ENCODE measurements at regions not wholly inside any gene's neighbourhood (a gene's known extent, or its start where the extent isn't known, plus 50 kb on each side); places are given as distances from the start of the nearest gene placed in this dataset.

DNA sequence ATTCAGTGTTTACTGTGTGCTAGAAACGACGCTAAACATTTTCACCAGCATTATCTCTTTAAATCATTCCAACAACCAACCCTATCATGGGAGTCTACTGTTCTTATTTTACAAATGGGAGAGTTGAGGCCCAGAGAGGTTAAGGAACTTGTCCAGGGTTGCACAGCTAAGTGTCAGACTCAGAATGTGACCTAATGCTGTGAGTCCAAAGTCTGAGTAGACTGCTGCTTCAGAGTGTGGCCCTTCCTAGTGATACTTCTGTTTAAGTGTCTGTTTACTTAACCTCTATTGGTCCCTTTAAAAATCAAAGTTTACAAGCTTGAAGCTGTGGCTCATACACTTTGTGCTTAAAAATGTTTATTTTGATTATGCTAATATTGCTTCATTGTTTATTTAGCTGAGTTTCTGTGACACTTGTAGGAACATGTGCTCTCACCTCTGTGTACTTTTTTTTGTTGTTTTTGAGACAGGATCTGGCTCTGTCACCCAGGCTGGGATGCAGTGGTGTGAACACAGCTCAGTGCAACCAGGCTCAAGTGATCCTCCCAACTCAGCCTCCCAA lies 84.4 kb upstream of the SYPL1 start:
- DNase-seq (ENCODE audit: low read depth in 4 of 4, low spot score in 1 of 4), result no peak

DNA sequence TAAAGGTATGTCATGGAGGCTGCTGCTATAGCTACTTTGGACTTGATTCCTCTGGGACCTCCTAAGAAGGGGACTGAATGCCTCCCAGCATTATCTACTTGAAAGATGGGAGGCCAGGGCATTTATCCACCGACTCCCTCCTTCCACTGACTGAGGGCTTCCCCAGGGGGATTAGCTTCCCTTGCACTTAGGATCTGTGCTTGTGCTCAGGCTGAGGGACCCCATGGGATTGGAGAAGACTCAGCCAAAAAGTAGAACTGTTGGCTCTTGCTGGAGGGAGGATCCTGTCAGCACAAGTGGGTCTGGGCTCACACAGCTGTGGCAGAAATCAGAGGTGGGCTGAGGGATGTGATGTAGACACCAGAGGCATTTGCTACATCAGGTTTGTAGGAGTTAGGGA lies 81.5 kb upstream of the SYPL1 start:
- DNase-seq (ENCODE audit: low read depth in 4 of 4, low spot score in 1 of 4), result no peak

DNA sequence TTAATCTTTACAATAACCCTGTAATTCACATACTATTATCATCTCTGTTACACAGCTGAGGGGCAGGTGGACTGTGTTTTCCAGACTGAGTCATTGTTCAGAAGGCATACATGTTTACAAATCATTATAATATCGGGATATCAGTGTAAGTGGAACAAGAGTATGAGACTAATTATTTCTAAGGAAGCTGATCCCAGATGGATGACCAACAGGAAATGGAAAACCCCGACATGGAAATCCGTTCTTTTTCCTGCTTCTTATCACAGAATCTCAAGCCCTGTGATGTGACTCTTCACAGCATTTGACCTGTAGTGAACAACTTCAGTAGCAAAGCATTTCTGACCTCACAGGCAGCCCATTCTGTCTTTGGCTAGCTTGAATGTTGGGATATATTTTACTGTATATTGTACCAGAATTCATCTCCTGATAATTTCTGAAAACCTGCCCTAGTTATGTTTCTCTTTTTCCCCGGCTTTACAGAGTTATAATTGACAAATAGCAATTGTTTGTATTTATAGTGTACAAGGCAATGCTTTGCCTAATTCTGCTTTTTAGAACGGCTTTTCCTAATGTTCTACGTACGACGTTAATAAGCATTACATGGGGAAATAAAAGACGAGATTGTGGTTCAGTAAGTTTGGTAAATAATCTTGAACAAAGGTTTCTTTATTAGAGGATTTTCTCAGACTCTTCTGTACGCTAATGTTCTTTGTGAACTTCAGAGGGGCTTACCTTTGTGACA lies 78.6 kb upstream of the SYPL1 start:
- no peak for DNase-seq (ENCODE audit: low read depth in 4 of 4, low spot score in 1 of 4)

DNA sequence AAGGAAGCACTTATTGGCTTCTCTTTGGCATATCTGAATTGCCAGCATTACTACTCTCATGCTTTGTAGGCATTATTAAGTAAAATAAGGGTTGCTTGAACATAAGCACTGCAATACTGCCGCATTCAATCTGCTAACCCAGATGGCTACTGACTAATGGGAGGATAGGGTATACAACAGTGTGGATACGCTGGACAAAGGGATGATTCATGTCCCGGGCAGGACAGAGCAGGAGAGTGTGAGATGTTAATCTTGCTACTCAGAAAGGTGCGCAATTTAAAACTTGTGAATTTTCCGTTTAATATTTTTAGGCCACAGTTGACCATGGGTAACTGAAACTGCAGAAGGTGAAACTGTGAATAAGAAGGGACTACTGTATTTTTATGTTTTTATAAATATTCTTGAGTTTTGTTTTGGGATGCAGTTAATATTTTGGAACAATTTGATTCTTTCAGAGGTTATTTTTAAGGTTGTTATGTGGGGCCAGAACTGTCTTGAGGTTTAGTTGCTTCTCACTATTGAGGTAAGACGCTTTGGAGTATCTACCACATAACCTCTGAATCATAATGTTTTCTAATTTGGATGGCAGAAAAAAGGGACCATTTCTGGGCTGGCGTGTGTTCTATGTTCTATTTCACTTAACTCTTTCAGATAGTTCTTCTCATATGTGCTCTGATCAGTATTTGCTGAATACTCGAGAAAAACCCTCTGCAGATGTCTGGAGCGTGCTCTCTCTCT lies 75.7 kb upstream of the SYPL1 start:
- DNase-seq (ENCODE audit: low read depth in 4 of 4, low spot score in 1 of 4), result no peak

DNA sequence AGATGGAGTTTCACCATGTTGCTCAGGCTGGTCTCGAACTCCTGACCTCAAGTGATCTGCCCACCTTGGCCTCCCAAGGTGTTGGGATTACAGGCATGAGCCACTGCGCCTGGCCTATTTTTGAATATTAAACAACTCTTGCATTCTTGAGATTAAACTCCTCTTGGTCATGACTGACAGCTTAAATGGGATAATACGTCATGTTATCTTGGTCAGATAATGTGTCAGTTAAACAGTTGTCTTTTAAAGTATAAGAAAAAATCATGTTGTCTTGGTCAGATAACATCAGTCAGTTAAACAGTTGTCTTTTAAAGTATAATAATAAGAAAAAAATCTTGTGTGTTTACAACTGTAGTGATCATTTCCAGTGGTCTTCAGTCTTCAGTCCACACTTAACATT lies 73.6 kb upstream of the SYPL1 start:
- no peak for DNase-seq (ENCODE audit: low read depth in 4 of 4, low spot score in 1 of 4)

DNA sequence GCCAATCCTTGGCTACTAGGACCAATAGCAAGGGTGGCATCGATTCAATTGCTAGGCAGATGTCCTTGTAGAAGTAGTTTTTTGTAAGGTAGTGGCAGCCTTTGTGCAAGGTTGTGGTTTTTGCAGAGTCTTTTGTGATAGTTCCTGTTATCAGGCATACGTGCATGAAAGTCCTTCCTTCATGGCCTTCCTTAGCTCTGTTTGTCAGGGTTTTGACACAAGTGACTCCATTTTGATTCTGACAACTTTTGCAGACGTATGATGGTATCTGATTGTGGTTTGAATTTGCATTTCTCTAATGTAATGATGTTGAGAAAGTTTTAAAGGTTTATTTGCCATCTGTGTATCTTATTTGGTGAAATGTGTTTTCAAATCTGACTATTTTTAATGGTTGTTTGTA lies 71.8 kb upstream of the SYPL1 start:
- DNase-seq (ENCODE audit: low read depth in 4 of 4, low spot score in 1 of 4), result no peak

DNA sequence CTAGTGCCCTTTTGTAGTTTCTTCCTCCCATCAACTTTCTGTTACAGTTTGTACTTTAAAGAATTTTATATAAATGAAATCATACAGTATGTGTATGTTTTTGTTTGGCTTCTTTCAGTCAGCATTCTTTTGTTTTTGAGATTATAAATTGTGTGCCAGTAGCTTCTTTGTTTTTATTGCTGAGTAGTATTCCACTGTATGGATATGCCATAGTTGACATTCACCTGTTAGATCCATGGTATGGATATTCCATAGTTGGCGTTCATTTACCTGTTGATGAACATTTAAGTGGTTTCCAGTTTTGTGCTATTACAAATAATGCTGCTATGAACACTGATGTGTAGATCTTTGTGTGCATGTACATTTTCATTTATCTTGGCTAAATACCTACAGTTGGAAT lies 70.8 kb upstream of the SYPL1 start:
- DNase-seq (ENCODE audit: low read depth in 4 of 4, low spot score in 1 of 4), result no peak

DNA sequence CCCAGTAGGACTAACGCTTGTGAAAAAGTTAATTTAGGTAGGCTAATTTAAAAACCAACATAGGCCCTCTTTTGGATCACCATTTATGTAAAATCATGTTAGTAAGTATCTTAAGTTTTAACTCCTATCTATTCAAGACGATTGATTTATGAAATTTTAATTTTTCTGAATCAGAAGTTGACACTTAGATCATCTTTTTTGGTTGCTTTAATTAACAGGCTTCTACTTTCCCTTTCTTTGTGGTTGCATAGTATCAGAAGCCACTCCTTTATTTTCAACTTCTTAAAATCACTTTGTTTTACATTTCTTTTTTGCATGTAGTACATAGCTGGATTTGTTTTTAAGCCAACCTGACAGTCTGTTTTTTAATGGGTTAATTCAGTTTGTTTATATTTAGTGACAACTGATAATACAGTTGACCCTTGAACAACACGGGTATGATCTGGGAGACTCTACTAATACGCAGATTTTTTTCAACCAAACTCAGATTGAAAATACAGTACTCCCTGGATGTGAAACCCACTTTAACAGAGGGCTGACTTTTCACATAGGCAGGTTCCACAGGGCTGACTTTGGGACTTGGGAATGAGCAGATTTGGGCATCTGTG lies 69.7 kb upstream of the SYPL1 start:
- DNase-seq (ENCODE audit: low read depth in 4 of 4, low spot score in 1 of 4), result no peak

DNA sequence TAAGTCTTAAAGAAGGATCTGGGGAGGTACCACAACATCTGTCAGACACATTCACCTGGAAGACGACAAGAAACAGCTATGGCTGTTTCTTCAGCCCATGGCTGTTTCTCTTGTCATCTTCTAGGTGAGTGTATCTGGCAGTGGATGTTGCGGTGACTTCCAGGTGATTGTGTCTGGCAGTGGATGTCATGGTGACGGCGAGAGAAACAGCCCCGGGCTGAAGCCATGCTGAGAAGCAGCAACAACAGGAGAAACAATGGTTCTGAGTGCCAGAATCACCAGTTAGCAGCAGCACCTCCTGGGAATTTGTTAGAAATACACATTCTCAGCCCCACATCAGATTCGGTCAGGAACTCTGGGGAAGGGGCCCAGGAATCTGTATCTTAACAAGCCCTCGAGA lies 68.6 kb upstream of the SYPL1 start:
- no peak for DNase-seq (ENCODE audit: low read depth in 4 of 4, low spot score in 1 of 4)

DNA sequence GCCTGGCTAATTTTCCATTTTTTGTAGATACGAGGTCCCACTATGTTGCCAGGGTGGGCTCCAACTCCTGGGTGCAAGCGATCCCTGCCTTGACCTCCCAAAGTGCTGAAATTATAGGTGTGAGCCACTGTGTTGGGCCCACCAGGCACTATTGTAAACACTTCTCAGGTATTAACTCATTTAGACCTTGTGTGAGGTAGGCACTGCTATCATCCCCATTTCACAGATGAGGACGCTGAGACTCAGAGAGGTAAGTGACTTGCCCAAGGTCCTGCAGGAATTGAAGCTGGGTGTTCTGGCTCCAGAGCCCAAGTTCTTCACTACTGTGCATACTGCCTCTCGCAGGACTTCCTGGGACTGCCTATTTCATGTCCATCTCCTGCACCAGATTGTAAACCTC lies 67.1 kb upstream of the SYPL1 start:
- DNase-seq (ENCODE audit: low read depth in 4 of 4, low spot score in 1 of 4), result no peak

DNA sequence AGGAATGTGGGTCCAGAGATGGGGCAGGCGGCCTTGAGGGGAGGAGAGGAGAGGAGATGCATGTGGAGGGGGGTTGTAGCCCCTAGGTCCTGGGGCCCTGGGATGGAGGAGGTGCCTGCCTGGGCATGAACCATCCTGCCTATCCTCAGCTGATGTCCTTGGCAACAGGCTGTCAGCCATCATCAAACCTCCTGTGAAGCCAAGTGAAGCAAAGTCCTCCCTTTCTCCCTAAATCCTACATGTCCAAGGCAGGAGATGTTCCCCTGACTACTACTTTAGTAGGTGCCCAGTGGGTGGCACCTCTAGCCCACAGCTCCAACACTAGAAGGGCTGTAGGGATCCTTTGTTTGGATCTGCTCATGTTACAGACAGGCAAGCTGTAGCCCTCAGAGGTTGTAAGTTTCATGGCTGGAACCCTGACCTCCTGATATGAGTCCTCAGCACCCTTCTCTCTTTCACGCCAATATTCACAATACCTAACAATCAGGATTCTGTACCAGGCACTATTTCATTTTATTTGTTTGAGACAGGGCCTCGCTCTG lies 66.6 kb upstream of the SYPL1 start:
- DNase-seq (ENCODE audit: low read depth in 4 of 4, low spot score in 1 of 4), result no peak

DNA sequence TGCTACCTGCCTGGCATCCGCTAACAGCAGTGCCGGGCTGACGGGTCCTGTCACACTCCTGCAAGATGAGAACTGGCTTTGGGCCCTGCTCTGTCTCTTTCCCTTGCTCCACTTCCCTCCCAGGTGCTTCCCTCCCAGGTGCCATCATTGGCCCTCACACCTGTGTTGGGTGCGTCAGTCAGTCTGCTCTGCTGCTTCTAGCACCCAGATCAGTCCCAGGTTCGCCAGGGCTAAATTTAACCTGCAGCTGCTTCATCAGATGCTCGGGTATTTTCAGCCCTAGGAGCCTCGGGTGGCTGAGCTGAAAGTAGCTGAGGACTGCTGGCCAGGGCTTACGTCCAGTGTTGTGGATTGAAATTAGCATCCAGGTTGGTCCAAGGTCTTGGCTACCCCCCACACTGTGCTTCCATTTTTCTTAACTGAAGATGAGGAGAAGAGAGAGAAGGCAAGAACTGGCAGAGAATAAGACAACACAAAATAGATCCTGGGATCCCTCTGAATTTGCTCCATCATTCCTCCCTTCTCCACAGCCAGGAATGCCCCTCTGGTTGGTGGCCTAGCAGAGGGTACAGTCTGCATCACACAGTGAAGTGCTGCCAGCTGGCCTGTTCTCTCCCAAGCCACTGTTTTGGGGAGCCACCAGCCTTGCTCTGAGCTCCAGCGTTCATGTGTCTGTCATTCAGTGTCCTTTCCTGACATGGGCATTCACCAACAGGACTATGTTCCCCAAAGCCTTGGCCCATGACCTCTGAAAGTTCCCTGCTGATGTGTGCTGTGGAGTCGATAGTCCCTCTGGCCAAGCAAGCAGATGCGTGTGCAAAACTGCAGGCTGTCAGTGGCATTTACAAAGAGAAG lies 65.9 kb upstream of the SYPL1 start:
- DNase-seq (ENCODE audit: low read depth in 4 of 4, low spot score in 1 of 4), result no peak

DNA sequence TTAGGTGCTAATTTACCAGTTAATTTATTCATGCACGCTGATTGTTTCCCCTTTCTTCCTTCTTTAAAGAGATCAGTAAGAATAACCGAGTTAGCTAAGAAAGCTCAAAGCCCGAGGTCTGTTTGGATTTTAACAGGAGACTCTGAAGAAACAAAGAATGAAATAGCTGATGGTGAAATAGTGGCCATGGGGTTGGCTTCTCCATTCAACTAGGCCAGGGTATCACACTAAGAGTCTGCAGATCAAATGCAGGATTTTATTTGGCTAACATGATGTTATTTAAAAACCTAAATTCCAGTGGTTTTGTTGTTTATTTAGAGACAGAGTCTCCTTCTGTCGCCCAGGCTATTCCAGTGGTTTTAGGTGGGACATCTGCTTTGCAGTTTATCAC lies 65.2 kb upstream of the SYPL1 start:
- no peak for DNase-seq (ENCODE audit: low read depth in 4 of 4, low spot score in 1 of 4)

DNA sequence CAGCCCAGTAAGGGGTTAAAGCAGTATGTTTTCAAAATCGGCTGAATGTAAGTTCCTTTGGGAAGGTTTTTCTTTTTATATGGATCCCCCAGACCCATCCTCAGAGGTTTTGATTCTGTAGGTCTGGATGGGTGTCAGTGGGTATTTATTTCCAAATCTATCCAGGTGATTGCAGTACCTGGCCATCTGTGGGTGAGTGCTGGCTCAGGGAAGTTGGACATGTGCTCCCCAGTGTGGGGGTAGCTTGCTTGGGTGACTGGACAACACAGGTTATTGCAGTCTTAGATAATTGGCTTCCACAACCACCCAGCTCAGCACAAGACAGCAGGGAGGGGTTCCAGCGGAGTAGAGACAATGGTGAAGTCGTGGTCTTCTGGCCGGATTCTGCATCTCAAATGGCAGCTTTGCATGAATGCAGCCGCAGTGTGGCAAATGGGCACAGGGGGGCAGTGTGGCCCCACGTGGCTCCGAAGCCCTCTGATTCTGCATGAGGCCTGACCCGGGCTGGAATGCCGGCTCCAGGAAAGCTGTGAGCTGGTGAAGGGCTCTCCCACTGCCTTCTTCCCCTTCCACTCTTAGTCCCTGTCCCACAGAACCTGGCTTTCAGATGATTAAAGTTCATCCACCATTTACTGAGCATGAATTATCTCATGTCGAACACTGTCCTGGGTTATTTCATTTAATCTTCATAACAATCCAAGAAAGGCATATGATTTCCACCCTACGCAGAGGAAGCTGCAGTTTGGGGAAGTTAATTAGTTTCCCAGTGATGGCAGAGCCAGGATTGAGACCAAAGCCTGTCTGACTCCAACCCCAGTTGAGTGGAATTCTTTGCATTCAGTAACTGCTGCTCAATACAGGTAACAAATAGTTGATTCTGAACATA lies 64.5 kb upstream of the SYPL1 start:
- peak; percentile 30 to 69 (median 58) for DNase-seq (ENCODE audit: low read depth in 4 of 4, low spot score in 1 of 4)

DNA sequence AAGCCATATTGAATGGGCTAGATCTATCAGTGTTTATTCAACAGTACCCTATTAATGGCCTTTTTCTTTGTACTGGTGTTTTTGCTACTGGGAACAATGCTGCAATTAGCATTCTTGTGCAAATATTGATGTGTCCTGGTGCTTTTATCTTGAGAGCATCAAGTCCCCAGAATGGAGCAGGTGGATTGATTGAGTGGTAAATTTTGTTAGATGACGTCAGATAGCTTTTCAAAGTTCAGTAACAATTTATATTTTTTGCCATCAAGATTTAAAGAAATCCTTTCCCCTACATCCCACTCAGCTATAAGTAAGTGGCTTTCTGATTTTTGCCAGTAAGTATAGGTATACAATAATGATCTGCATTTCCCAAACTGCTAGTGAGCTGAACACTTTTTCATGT lies 63.4 kb upstream of the SYPL1 start:
- DNase-seq (ENCODE audit: low read depth in 4 of 4, low spot score in 1 of 4), result no peak

DNA sequence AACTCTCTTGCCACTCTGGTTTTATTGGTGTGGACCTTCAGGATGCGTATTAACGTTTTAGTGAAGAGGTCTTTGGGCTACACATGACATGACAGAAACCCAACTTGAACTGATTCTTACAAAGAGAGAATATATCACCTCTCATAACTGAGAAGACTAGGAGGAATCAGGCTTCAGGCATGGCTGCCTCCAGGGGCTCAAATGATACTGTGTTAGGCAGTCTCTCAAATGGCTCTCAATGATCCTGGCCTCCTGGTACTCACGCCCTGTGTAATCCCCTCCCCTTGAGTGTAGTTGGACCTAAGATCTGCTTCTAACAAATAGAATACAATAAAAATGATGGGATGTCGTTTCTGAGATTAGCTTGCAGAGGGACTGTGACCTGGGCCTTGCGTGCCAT lies 58.5 kb upstream of the SYPL1 start:
- DNase-seq (ENCODE audit: low read depth in 4 of 4, low spot score in 1 of 4), result no peak

DNA sequence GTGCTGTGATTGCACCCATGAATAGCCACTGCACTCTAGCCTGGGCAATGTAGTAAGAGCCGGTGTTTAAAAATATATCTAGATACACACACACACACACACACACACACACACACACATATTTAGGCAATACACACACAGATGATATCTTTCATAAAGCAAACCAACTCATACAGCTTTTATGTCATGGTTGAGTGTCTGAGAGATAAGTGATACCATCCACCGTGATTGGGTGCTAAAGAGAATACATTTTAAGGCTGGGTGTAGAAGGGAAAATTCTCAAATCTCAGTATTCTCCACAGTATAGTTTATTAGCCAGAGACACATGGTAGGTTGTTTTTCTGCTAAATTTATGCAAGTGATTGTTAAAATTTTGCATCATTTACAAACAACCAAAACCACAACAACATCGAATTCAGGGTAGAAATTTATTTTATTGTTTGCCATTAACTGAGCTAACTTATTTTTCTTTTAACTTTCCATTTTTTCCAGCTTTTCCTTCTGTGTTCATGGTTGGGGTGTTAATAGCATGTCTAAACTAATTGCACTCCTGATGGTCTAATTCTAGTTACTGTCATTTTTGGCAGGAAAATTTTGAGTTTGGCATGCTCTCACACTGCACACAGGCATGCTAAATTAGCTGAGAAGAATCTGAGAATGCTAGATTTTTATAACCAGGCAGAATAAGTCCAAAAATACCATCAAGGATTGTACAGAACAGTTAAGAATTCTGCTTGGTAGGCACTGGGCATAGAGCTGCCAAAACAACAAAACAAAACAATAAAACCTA lies 57.9 kb upstream of the SYPL1 start:
- no peak for DNase-seq (ENCODE audit: low read depth in 4 of 4, low spot score in 1 of 4)

DNA sequence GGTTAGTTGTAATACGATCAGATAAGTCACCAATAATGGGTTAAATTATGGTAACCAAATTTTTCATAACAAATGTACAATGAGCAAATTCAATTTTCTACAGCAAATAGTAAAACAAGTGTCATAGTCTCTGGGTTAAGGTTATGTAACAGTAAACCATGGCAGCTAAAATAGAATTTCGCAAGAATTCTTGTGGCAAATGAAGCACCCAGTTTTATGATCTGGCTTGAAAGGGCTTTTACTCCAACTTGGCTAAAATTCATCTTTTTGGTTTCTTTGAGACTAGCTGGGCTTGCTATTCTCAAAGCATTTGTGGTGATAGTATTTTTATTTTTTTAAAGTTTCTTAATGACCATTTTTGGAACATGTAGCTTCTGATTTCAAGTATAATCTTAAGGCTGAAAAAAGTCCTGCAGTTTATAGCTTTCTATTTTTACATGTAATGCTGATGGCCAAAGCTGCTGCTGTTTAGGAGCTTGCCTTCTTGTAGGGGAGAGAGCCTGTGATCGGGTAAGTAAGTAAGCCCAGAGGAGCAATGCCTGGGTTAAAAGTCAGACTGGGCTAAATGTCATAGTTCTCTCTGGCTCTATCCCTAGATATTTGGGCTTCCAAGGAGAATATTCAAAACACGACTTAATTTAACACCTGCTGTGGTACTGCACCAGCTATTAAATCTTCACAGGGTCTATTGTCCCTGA lies 55.5 kb upstream of the SYPL1 start:
- DNase-seq (ENCODE audit: low read depth in 4 of 4, low spot score in 1 of 4), result no peak

Measured in stimulated activated CD4-positive, alpha-beta T cell treated with anti-CD3 and anti-CD28 coated beads, Interleukin-1b, Interleukin-23, amount 100 ng/mL, for 24 hours (primary cell).